Keratinocyte (primary cell): ENCODE measurements at regions not wholly inside any gene's neighbourhood (a gene's known extent, or its start where the extent isn't known, plus 50 kb on each side); places are given as distances from the start of the nearest gene placed in this dataset.

Experiments used
- DNase-seq: peaks from one replicate; pipeline ENCODE4 v3.0.0-alpha.2; 2011; ENCODE audit warnings: low read depth, missing footprints, low spot score
- FAIRE-seq: peaks from 2 replicates; lab custom pipeline; 2011; peaks lifted over from hg19 to GRCh38; lab: Jason Lieb, UNC
- H2AFZ ChIP-seq: 2 replicates; pipeline ENCODE4 v1.6.0; 2012; ENCODE audit warnings: low read length, control low read depth, inconsistent platforms; ENCODE audit not compliant: control insufficient read depth
- H3K27ac ChIP-seq: 2 replicates; pipeline ENCODE4 v1.5.1; 2011; ENCODE audit warnings: low read length; ENCODE audit not compliant: control insufficient read depth, insufficient read depth
- H3K27me3 ChIP-seq: 3 replicates; pipeline ENCODE4 v1.6.0; 2011; ENCODE audit warnings: low read length; ENCODE audit not compliant: control insufficient read depth, insufficient read depth; ENCODE audit errors: extremely low read depth
- H3K36me3 ChIP-seq, 2 experiments: 2 replicates in 1 of 2; 3 replicates in 1 of 2; pipeline ENCODE4 v1.5.1; 2011; ENCODE audit warnings: low read length in 2 of 2, mild to moderate bottlenecking in 1 of 2; ENCODE audit not compliant: control insufficient read depth in 2 of 2, insufficient read depth in 2 of 2; ENCODE audit errors: extremely low read depth in 1 of 2
- H3K4me1 ChIP-seq: 3 replicates; pipeline ENCODE4 v1.5.1; 2011; ENCODE audit warnings: low read length; ENCODE audit not compliant: control insufficient read depth, insufficient read depth; ENCODE audit errors: extremely low read depth
- H3K4me2 ChIP-seq: 3 replicates; pipeline ENCODE4 v1.6.0; 2011; ENCODE audit warnings: low read depth, low read length; ENCODE audit not compliant: control insufficient read depth, insufficient read depth; ENCODE audit errors: extremely low read depth
- H3K4me3 ChIP-seq, 3 experiments: fragments of 200-600 bp in 1 of 3; sonication (generic) in 1 of 3; 2 replicates in 2 of 3; 3 replicates in 1 of 3; pipeline ENCODE4 v1.5.1; 2011 to 2016; ENCODE audit warnings: low read length in 3 of 3, mild to moderate bottlenecking in 3 of 3, control low read depth in 2 of 3, inconsistent platforms in 1 of 3, low read depth in 1 of 3, mixed read lengths in 1 of 3, mixed run types in 1 of 3, moderate library complexity in 1 of 3; ENCODE audit not compliant: control insufficient read depth in 2 of 3, insufficient read depth in 2 of 3; ENCODE audit errors: extremely low read depth in 1 of 3
- H3K79me2 ChIP-seq: 2 replicates; pipeline ENCODE4 v1.6.0; 2012; ENCODE audit warnings: low read length; ENCODE audit not compliant: control insufficient read depth, insufficient read depth
- H3K9ac ChIP-seq: 3 replicates; pipeline ENCODE4 v1.6.0; 2011; ENCODE audit warnings: low read length; ENCODE audit not compliant: control insufficient read depth, insufficient read depth; ENCODE audit errors: extremely low read depth
- H3K9me1 ChIP-seq: 3 replicates; pipeline ENCODE4 v1.6.0; 2011; ENCODE audit warnings: low read length; ENCODE audit not compliant: control insufficient read depth, insufficient read depth; ENCODE audit errors: extremely low read depth
- H3K9me3 ChIP-seq: 2 replicates; pipeline ENCODE4 v1.5.1; 2012; ENCODE audit warnings: low read depth, low read length; ENCODE audit not compliant: control insufficient read depth
- H4K20me1 ChIP-seq: 3 replicates; pipeline ENCODE4 v1.6.0; 2011; ENCODE audit warnings: low read length; ENCODE audit not compliant: control insufficient read depth, insufficient read depth; ENCODE audit errors: extremely low read depth
- CTCF ChIP-seq, 3 experiments: IDR thresholded peaks in 1 of 3; conservative IDR thresholded peaks in 1 of 3; optimal IDR thresholded peaks in 1 of 3; 2 replicates in 2 of 3; 3 replicates in 1 of 3; pipeline versions ENCODE3 to v1.5.1; 2011; ENCODE audit warnings: low read length in 3 of 3, mild to moderate bottlenecking in 3 of 3, moderate library complexity in 2 of 3, control low read depth in 1 of 3, inconsistent platforms in 1 of 3; ENCODE audit not compliant: insufficient read depth in 2 of 3; ENCODE audit errors: extremely low read depth in 1 of 3
- EZH2 ChIP-seq: IDR thresholded peaks from one replicate; pipeline ENCODE4 v1.6.1; 2012; ENCODE audit warnings: inconsistent platforms, mild to moderate bottlenecking, low read length, moderate library complexity
- dilution Hi-C: fragments of 300-500 bp; cut with MboI; formaldehyde crosslinking; loops from one replicate; pipeline ENCODE4 v1.7.0; 2020; ENCODE audit warnings: low sequenced_read_pairs; ENCODE audit not compliant: extremely low pct_ligation_motif_present

DNA sequence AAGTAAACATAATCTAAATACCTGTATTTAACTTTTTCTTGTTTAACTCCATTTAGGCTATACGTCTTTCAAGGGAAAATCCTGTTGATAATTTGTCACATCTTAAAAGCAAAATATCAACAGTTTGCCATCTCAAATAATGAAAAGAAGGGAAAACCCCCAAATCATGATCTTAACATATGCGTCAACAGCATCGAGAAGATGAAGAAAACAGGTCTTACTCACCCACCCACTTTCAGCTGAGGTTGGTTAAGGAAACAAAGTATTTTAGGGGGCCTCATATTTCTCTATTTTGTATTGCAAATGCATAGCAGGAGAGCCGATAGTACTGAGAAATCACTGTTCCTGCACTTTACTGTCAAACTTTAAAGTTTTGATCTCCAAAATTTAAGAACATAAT is 143.1 kb upstream of the COPS8 start:
- Histone ChIP-seq H2AFZ (no peak overlapping the region), H3K4me3 (no peak overlapping the region), H3K27me3 (no peaks in the 10 kb centered on the region), H3K36me3 (no peaks in the 10 kb centered on the region), H3K4me1 (no peaks in the 10 kb centered on the region), H3K4me2 (no peak overlapping the region), H3K9me3 (no peaks in the 10 kb centered on the region), H3K9me1 (no peaks in the 10 kb centered on the region), H3K79me2 (no peaks in the 10 kb centered on the region), H3K27ac (no peak overlapping the region), H3K9ac (no peak overlapping the region), H4K20me1 (no peaks in the 10 kb centered on the region)
- TF ChIP-seq EZH2, result no peak
- no peak for TF ChIP-seq CTCF (optimal IDR thresholded peaks at IDR 0.05 in 1 of 3, IDR thresholded peaks at IDR 0.05 in 1 of 3, conservative IDR thresholded peaks at IDR 0.05 in 1 of 3; ENCODE audit: extremely low read depth in 1 of 3, insufficient read depth in 2 of 3, low read length in 3 of 3)
- DNase-seq, result no peak
- dilution Hi-C loops, result no loop called here
- no peak for FAIRE-seq

DNA sequence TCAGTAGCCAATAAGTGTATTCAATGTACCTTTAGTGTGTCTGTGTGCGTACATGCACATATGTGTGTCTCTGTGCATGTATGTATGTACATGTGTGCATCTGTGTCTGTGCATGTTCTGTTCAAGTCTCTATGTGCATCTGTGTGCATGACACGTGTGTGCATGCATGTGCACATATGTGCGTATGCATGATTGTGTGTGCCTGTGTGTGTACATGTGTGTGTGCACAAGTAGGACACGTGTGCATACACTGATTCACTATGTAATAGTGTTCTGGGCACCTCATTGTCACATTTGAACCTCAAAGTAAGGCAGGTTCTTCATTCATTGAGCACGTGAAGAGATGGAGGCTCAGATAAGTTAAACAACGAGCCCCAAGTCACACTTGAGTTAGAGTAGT is 142.6 kb upstream of the COPS8 start:
- no peak for FAIRE-seq
- dilution Hi-C loops, result no loop called here

More for the DNA sequence above, 142.6 kb upstream of the COPS8 start:
- Histone ChIP-seq H3K4me1 (no peaks in the 10 kb centered on the region), H3K9me1 (no peaks in the 10 kb centered on the region), H3K9ac (no peak overlapping the region), H3K4me2 (no peak overlapping the region), H3K36me3 (no peaks in the 10 kb centered on the region), H3K27ac (no peak overlapping the region), H3K27me3 (no peaks in the 10 kb centered on the region), H3K9me3 (no peaks in the 10 kb centered on the region), H4K20me1 (no peaks in the 10 kb centered on the region), H3K4me3 (no peak overlapping the region), H3K79me2 (no peaks in the 10 kb centered on the region), H2AFZ (no peak overlapping the region)
- no peak for DNase-seq
- TF ChIP-seq CTCF (optimal IDR thresholded peaks at IDR 0.05 in 1 of 3, IDR thresholded peaks at IDR 0.05 in 1 of 3, conservative IDR thresholded peaks at IDR 0.05 in 1 of 3; ENCODE audit: extremely low read depth in 1 of 3, insufficient read depth in 2 of 3, low read length in 3 of 3) (no peak), EZH2 (no peak)
